A673 (cell line): ENCODE measurements at regions not wholly inside any gene's neighbourhood (a gene's known extent, or its start where the extent isn't known, plus 50 kb on each side); places are given as distances from the start of the nearest gene placed in this dataset.

Experiments used
- BruUV-seq: library from RNA; stranded (reverse); fragments of 400-500 nt; replicated peaks from 2 replicates; lab custom pipeline; 2021; lab: Mats Ljungman, UMichigan
- CTCF ChIA-PET: fragments of 300-600 bp; sonication (Branson Sonifier 250); formaldehyde crosslinking; loops from one replicate; lab custom pipeline; 2022; ENCODE audit warnings: antibody characterized with exemption; lab: Charles Lee
- POLR2A ChIA-PET: fragments of 300-600 bp; sonication (Branson Sonifier 250); formaldehyde crosslinking; loops from one replicate; lab custom pipeline; 2022; ENCODE audit warnings: antibody characterized with exemption; ENCODE audit not compliant: low non-redundant PET; lab: Charles Lee
- DNase-seq: peaks from one replicate; pipeline ENCODE4 v3.0.0-alpha.2; 2015; ENCODE audit warnings: low spot score
- H3K27ac ChIP-seq: fragments of 200-600 bp; sonication (generic); 2 replicates; pipeline ENCODE4 v1.5.1; 2016; ENCODE audit warnings: mixed run types, low read depth, mild to moderate bottlenecking, mixed read lengths, antibody characterized with exemption, low read length; ENCODE audit not compliant: poor library complexity, severe bottlenecking
- H3K27me3 ChIP-seq: fragments of 200-600 bp; sonication (generic); replicated peaks from 2 replicates; pipeline ENCODE4 v1.6.1; 2017; ENCODE audit warnings: mixed run types, low read depth, mild to moderate bottlenecking, mixed read lengths, antibody characterized with exemption, low read length; ENCODE audit not compliant: insufficient read depth, poor library complexity
- H3K36me3 ChIP-seq: fragments of 200-600 bp; sonication (generic); 2 replicates; pipeline ENCODE4 v1.6.1; 2016; ENCODE audit warnings: mixed run types, mild to moderate bottlenecking, mixed read lengths, antibody characterized with exemption, low read length; ENCODE audit not compliant: insufficient read depth, poor library complexity, severe bottlenecking
- H3K4me1 ChIP-seq: fragments of 200-600 bp; sonication (generic); 2 replicates; pipeline ENCODE4 v1.6.1; 2017; ENCODE audit warnings: mixed run types, mild to moderate bottlenecking, mixed read lengths, antibody characterized with exemption, low read length; ENCODE audit not compliant: insufficient read depth, poor library complexity, severe bottlenecking
- H3K4me3 ChIP-seq: fragments of 200-600 bp; sonication (generic); 2 replicates; pipeline ENCODE4 v1.5.1; 2016; ENCODE audit warnings: low read depth, mixed run types, mild to moderate bottlenecking, mixed read lengths, low read length; ENCODE audit not compliant: poor library complexity, severe bottlenecking
- H3K9me3 ChIP-seq: fragments of 200-600 bp; sonication (generic); 2 replicates; pipeline ENCODE4 v1.6.1; 2016; ENCODE audit warnings: mixed run types, low read depth, mild to moderate bottlenecking, mixed read lengths, antibody characterized with exemption, low read length; ENCODE audit not compliant: poor library complexity, severe bottlenecking
- EZH2 ChIP-seq: fragments of 200-600 bp; sonication (generic); IDR thresholded peaks from 2 replicates; pipeline ENCODE4 v1.6.1; 2017; ENCODE audit warnings: borderline replicate concordance, low read depth, mild to moderate bottlenecking, mixed read lengths, antibody characterized with exemption, low read length; ENCODE audit not compliant: poor library complexity, severe bottlenecking
- intact Hi-C: fragments of 100-400 bp; cut with micrococcal nuclease; formaldehyde crosslinking; loops from one replicate; pipeline ENCODE4 v1.10.0; 2022; ENCODE audit not compliant: unreplicated experiment
- TF ChIP-seq, protein P1 (sequence below): fragments of 300-800, 200-600 bp; sonication (generic); conservative IDR thresholded peaks from 2 replicates; pipeline ENCODE4 v1.5.1; 2017; ENCODE audit warnings: low read depth, mild to moderate bottlenecking, antibody characterized with exemption, low read length, moderate library complexity, mixed read lengths

DNA sequence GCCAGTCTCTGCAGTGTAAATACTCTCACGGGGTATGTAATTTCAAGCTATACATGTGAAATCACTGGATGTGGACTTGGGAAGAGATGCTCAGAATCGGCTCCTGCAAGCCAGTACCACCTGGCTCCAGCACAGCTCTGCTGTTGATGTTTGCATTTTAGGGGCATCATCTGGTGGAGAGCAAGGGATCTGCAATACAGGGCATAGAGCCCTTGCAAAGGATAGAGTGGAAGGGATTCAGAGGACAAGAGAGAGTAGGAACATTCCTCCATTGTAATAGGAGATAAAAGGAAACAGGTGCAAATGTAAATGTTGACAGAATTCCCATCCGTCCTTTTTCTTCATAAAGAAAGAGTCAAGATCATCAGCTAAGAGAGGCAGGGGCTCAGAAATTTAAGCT, 184.1 kb downstream of the PMP22 start:
- no peak overlapping the region for H3K4me3 ChIP-seq
- H3K27ac ChIP-seq = no peak overlapping the region
- ChIA-PET POLR2A (no interaction called here), CTCF (no interaction called here)
- DNase-seq = no peak
- no peaks in the 10 kb centered on the region for H3K27me3 ChIP-seq
- no peak for TF ChIP-seq EZH2
- TF ChIP-seq, protein P1, sequence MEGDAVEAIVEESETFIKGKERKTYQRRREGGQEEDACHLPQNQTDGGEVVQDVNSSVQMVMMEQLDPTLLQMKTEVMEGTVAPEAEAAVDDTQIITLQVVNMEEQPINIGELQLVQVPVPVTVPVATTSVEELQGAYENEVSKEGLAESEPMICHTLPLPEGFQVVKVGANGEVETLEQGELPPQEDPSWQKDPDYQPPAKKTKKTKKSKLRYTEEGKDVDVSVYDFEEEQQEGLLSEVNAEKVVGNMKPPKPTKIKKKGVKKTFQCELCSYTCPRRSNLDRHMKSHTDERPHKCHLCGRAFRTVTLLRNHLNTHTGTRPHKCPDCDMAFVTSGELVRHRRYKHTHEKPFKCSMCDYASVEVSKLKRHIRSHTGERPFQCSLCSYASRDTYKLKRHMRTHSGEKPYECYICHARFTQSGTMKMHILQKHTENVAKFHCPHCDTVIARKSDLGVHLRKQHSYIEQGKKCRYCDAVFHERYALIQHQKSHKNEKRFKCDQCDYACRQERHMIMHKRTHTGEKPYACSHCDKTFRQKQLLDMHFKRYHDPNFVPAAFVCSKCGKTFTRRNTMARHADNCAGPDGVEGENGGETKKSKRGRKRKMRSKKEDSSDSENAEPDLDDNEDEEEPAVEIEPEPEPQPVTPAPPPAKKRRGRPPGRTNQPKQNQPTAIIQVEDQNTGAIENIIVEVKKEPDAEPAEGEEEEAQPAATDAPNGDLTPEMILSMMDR = no peak
- H3K36me3 ChIP-seq = no peaks in the 10 kb centered on the region
- H3K9me3 ChIP-seq = no peaks in the 10 kb centered on the region
- H3K4me1 ChIP-seq = no peaks in the 10 kb centered on the region
- intact Hi-C loops = no loop called here
- no TSS peak for BruUV-seq

DNA sequence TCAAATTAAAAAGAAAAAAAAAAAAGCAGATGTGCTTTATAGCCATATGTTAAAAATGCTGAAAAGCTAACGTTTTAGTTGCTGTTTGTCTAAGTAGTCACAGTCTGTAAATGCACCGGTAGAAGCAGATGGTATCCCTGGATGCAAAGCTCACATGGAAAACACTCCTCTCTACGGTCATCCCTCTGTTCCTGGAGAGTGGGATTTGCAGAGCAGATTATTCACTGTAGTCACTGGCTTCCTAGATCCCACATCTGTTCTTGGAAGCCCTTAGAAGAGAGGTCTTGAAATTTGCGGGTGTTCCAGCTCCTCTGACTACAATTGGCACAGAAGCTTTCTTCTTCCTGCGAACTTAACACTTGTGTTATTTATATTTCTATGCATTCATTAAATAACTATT, 186.6 kb downstream of the PMP22 start:
- no peak for DNase-seq
- no peaks in the 10 kb centered on the region for H3K4me1 ChIP-seq
- H3K9me3 ChIP-seq = no peaks in the 10 kb centered on the region
- no TSS peak for BruUV-seq
- TF ChIP-seq EZH2 = no peak
- TF ChIP-seq, protein P1 = no peak
- no peak overlapping the region for H3K27ac ChIP-seq
- ChIA-PET CTCF (no interaction called here), POLR2A (no interaction called here)
- H3K36me3 ChIP-seq = no peaks in the 10 kb centered on the region
- no peak overlapping the region for H3K4me3 ChIP-seq
- H3K27me3 ChIP-seq = no peaks in the 10 kb centered on the region
- intact Hi-C loops = no loop called here

DNA sequence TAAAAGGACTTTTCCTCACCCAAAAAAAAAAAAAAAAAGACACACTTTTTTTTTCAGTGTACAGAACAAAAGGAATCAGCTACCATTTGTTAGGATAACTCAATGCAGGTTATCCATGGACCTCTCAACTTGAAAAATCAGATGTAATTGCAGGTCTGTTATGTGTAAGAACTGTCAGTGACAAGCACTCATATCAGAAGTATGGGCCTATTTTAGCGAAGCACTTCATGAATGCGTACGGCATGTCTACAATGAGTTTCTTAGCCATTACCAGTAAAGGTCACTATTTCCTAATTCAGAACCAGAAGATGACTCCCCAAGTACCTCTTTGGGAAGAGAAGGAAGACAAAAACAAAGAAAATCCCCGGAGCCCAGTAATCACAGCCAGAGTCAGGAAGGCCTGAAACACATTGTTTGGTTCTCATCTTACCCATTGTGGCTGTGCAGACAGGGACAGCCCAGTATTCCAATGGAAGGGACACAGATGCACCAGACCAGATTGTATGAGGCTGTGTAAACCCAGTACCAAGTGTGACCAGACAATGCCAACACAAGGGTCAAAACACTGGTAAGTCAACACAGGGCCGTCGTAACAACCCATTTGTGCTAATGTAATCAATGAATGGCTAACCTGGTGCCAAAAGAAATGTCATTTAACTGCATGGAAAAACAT, 188.0 kb downstream of the PMP22 start:
- no peak overlapping the region for H3K4me3 ChIP-seq
- ChIA-PET POLR2A (no interaction called here), CTCF (interaction anchor here (0.6 kb wide), 1 partner anchor 53 kb away, joined by 11 read pairs; no protein-coding TSS in a partner anchor)
- H3K9me3 ChIP-seq = no peaks in the 10 kb centered on the region
- intact Hi-C loops = no loop called here
- no peak overlapping the region for H3K27ac ChIP-seq
- TF ChIP-seq EZH2 = no peak
- TF ChIP-seq, protein P1 = no peak
- DNase-seq = no peak
- H3K36me3 ChIP-seq = no peaks in the 10 kb centered on the region
- no peaks in the 10 kb centered on the region for H3K27me3 ChIP-seq
- no peaks in the 10 kb centered on the region for H3K4me1 ChIP-seq
- BruUV-seq = no TSS peak
